Transverse colon (tissue), 4 donors: ENCODE measurements at regions not wholly inside any gene's neighbourhood (a gene's known extent, or its start where the extent isn't known, plus 50 kb on each side); places are given as distances from the start of the nearest gene placed in this dataset.
A peak's percentile ranks its signal among the peaks of the same experiment; 100 is the strongest.

Experiments
- DNase-seq: peaks from one replicate; pipeline ENCODE4 v3.0.0-alpha.2; 2019
- H3K27ac ChIP-seq, 4 donors: fragments of 200-600 bp; sonication (generic); 2 replicates each; pipeline ENCODE4 v1.5.1; 2016 to 2018; ENCODE audit warnings: inconsistent platforms in 4 of 4
- H3K27me3 ChIP-seq: fragments of 200-600 bp; sonication (generic); 2 replicates; pipeline ENCODE4 v1.5.1; 2017; ENCODE audit warnings: inconsistent platforms
- H3K36me3 ChIP-seq, 4 donors: fragments of 200-600 bp; sonication (generic); 2 replicates each; pipeline ENCODE4 v1.5.1; 2017 to 2019; ENCODE audit warnings: inconsistent platforms in 4 of 4
- H3K4me1 ChIP-seq, 4 donors: fragments of 200-600 bp; sonication (generic); 2 replicates each; pipeline ENCODE4 v1.5.1; 2017 to 2020; ENCODE audit warnings: inconsistent platforms in 4 of 4
- H3K4me3 ChIP-seq, 4 donors: fragments of 200-600 bp; sonication (generic); 1 replicate in 1 of 4; 2 replicates in 3 of 4; pipeline versions ENCODE4 v1.5.1 to v1.6.1; 2017 to 2019; ENCODE audit warnings: inconsistent platforms in 4 of 4
- H3K9me3 ChIP-seq, 2 donors: fragments of 200-600 bp; sonication (generic); 2 replicates each; pipeline ENCODE4 v1.5.1; 2017 to 2019; ENCODE audit warnings: inconsistent platforms in 2 of 2
- CTCF ChIP-seq, 5 experiments: fragments of 200-600 bp in 3 of 5; fragments of 450-650 bp in 2 of 5; sonication (generic) in 3 of 5; IDR thresholded peaks; 1 replicate in 2 of 5; 2 replicates in 3 of 5; pipeline ENCODE4 v1.5.1; 2016 to 2017; ENCODE audit warnings: antibody characterized with exemption in 5 of 5, inconsistent platforms in 3 of 5, mild to moderate bottlenecking in 2 of 5, moderate library complexity in 1 of 5
- EP300 ChIP-seq: sonication (generic); formaldehyde crosslinking; IDR thresholded peaks from one replicate; pipeline ENCODE4 v1.6.1; 2017; ENCODE audit warnings: antibody characterized with exemption, low read depth
- POLR2A ChIP-seq: fragments of 450-650 bp; IDR thresholded peaks from one replicate; pipeline ENCODE4 v1.6.1; 2016; ENCODE audit warnings: antibody characterized with exemption, mild to moderate bottlenecking, moderate library complexity
- POLR2AphosphoS5 ChIP-seq, 3 donors: sonication (generic); formaldehyde crosslinking; IDR thresholded peaks; one replicate each; pipeline ENCODE4 v1.6.1; 2016; ENCODE audit warnings: antibody characterized with exemption in 3 of 3
- WGBS, 2 donors: methylation state at CpG; one replicate each; pipeline ENCODE4 v1.1.5; 2018; ENCODE audit warnings: low coverage in 1 of 2; 5-methylcytosine and 5-hydroxymethylcytosine counted together
- in situ Hi-C, 4 donors: fragments of 200-750 bp; cut with MboI; loops; one replicate each; pipeline versions ENCODE4 v1.15.0 to v1.15.1; 2017; ENCODE audit warnings: low sequenced_read_pairs in 3 of 4, low pct_ligation_motif_present in 1 of 4, low pct_unique_long_range_greater_than_20kb in 1 of 4
- intact Hi-C: fragments of 100-400 bp; cut with DNase I; formaldehyde crosslinking; loops from one replicate; pipeline ENCODE4 v1.15.1; 2023; ENCODE audit warnings: low total_unique reads

- WGBS, 2 donors: 50 to 81% methylated on average over 1 of the region's 1 CpG
Observed at GRCh38 chr6:76792394-76792793, 670.9 kb downstream of the HTR1B start.

GRCh38 chr6:76790881-76791280 lies 672.4 kb downstream of the HTR1B start:
- in situ Hi-C loops: no loop called here

More at GRCh38 chr6:76792394-76792793, 670.9 kb downstream of the HTR1B start:
- Histone ChIP-seq H3K36me3 (no peaks in the 10 kb centered on the region), H3K27me3 (no peaks in the 10 kb centered on the region), H3K4me1 (peaks cover 0 to 16% (median 4%) of the 10 kb centered on the region in 4 donors), H3K9me3 (no peaks in the 10 kb centered on the region), H3K27ac (no peak overlapping the region), H3K4me3 (no peak overlapping the region)
- intact Hi-C loops: no loop called here
- TF ChIP-seq CTCF (IDR thresholded peaks at IDR 0.05) (no peak), EP300 (no peak), POLR2AphosphoS5 (IDR thresholded peaks at IDR 0.05) (no peak), POLR2A (no peak)
- in situ Hi-C loops: no loop called here
- no peak for DNase-seq

GRCh38 chr6:76790045-76790796 lies 673.1 kb downstream of the HTR1B start:
- WGBS, 2 donors: 41 to 59% methylated on average over 3 to 4 of the region's 4 CpGs
- H3K27ac ChIP-seq: peak overlapping the region; percentile 62 to 78 (median 74)

More at GRCh38 chr6:76790881-76791280, 672.4 kb downstream of the HTR1B start:
- Histone ChIP-seq H3K27me3 (no peaks in the 10 kb centered on the region), H3K9me3 (no peaks in the 10 kb centered on the region), H3K4me1 (peaks cover 0 to 16% (median 4%) of the 10 kb centered on the region in 4 donors), H3K27ac (peak overlapping the region; percentile 35 to 66 (median 54)), H3K36me3 (no peaks in the 10 kb centered on the region), H3K4me3 (no peak overlapping the region)
- TF ChIP-seq POLR2A: no peak
- no peak for TF ChIP-seq EP300
- no peak for TF ChIP-seq POLR2AphosphoS5 (IDR thresholded peaks at IDR 0.05)
- no peak for TF ChIP-seq CTCF (IDR thresholded peaks at IDR 0.05)
- intact Hi-C loops: no loop called here
- DNase-seq: no peak

GRCh38 chr6:76789580-76789979 lies 673.7 kb downstream of the HTR1B start:
- peak overlapping the region; percentile 62 to 78 (median 74) for H3K27ac ChIP-seq
- no peak overlapping the region for H3K4me3 ChIP-seq
- no peaks in the 10 kb centered on the region for H3K36me3 ChIP-seq
- H3K4me1 ChIP-seq: peaks cover 0 to 16% (median 4%) of the 10 kb centered on the region in 4 donors
- WGBS, 2 donors: 81% methylated on average over 3 of the region's 3 CpGs; no CpG with 5 or more reads in 1 of the 2 donors
- H3K9me3 ChIP-seq: no peaks in the 10 kb centered on the region
- DNase-seq: no peak
- intact Hi-C loops (no loop called here), in situ Hi-C loops (no loop called here)
- no peaks in the 10 kb centered on the region for H3K27me3 ChIP-seq
- no peak for TF ChIP-seq POLR2A

More at GRCh38 chr6:76790045-76790796, 673.1 kb downstream of the HTR1B start:
- intact Hi-C loops: no loop called here
- in situ Hi-C loops: no loop called here
- no peaks in the 10 kb centered on the region for H3K9me3 ChIP-seq
- no peak overlapping the region for H3K4me3 ChIP-seq
- no peak for DNase-seq
- H3K27me3 ChIP-seq: no peaks in the 10 kb centered on the region
- H3K36me3 ChIP-seq: no peaks in the 10 kb centered on the region
- peaks cover 0 to 16% (median 4%) of the 10 kb centered on the region in 4 donors for H3K4me1 ChIP-seq
- TF ChIP-seq EP300 (no peak), CTCF (IDR thresholded peaks at IDR 0.05) (no peak), POLR2AphosphoS5 (IDR thresholded peaks at IDR 0.05) (no peak), POLR2A (no peak)

DNA sequence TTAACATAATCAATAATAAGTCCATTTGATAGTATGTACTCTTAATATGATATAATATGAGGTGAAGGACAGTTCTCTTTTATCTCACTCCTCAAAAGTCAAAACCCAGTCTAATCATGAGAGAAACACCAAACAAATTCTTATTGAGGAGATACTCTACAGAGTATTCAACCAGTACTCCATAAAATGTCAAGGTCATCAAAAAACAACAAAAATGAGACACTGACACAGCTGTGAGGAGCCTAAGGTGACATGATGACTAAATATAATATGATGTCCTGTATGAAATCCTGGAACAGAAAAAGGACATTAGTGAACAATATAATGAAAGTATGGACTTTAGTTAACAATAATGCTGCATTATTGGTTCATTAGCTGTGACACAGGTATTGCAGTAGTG lies 675.1 kb downstream of the HTR1B start:
- Histone ChIP-seq H3K27ac (no peak overlapping the region), H3K4me3 (no peak overlapping the region), H3K9me3 (no peaks in the 10 kb centered on the region), H3K27me3 (no peaks in the 10 kb centered on the region), H3K36me3 (no peaks in the 10 kb centered on the region), H3K4me1 (peaks cover 0 to 16% (median 4%) of the 10 kb centered on the region in 4 donors)
- DNase-seq: no peak
- in situ Hi-C loops: no loop called here
- intact Hi-C loops: no loop called here
- TF ChIP-seq POLR2A (no peak), POLR2AphosphoS5 (IDR thresholded peaks at IDR 0.05) (no peak), CTCF (IDR thresholded peaks at IDR 0.05) (no peak), EP300 (no peak)
